Pons (tissue), 1 donor: ENCODE measurements at regions not wholly inside any gene's neighbourhood (a gene's known extent, or its start where the extent isn't known, plus 50 kb on each side); places are given as distances from the start of the nearest gene placed in this dataset.

Experiments
- DNase-seq: peaks from one replicate; pipeline ENCODE4 v3.0.0-alpha.2; 2016; ENCODE audit warnings: low spot score

- DNase-seq: no peak
Observed at GRCh38 chr2:176388861-176389260, 119.6 kb downstream of the MTX2 start.

GRCh38 chr2:176390276-176391147 is 121.3 kb downstream of the MTX2 start:
- no peak for DNase-seq

- DNase-seq: no peak
Observed at GRCh38 chr2:176391148-176391419, 121.8 kb downstream of the MTX2 start.

- DNase-seq: no peak
Observed at GRCh38 chr2:176392249-176392648, 123.0 kb downstream of the MTX2 start.

GRCh38 chr2:176392744-176393414 is 123.6 kb downstream of the MTX2 start:
- no peak for DNase-seq

GRCh38 chr2:176395273-176395854 is 126.1 kb downstream of the MTX2 start:
- DNase-seq: no peak

GRCh38 chr2:176398243-176399073 is 129.2 kb downstream of the MTX2 start:
- DNase-seq: no peak

- DNase-seq: no peak
Observed at GRCh38 chr2:176399074-176399598, 129.9 kb downstream of the MTX2 start.

- DNase-seq: no peak
Observed at GRCh38 chr2:176405477-176405876, 136.2 kb downstream of the MTX2 start.

- no peak for DNase-seq
Observed at GRCh38 chr2:176407706-176408105, 138.5 kb downstream of the MTX2 start.

GRCh38 chr2:176409671-176410070 is 140.4 kb downstream of the MTX2 start:
- DNase-seq: no peak

- DNase-seq: no peak
Observed at GRCh38 chr2:176412136-176412535, 142.9 kb downstream of the MTX2 start.

GRCh38 chr2:176413786-176414185 is 144.5 kb downstream of the MTX2 start:
- DNase-seq: no peak

- no peak for DNase-seq
Observed at GRCh38 chr2:176414641-176415040, 145.4 kb downstream of the MTX2 start.

- DNase-seq: no peak
Observed at GRCh38 chr2:176415174-176415895, 146.1 kb downstream of the MTX2 start.

- DNase-seq: no peak
Observed at GRCh38 chr2:176415937-176416499, 146.8 kb downstream of the MTX2 start.

GRCh38 chr2:176418768-176419167 is 149.5 kb downstream of the MTX2 start:
- DNase-seq: no peak

GRCh38 chr2:176419591-176420071 is 150.4 kb downstream of the MTX2 start:
- DNase-seq: no peak

GRCh38 chr2:176421297-176422050 is 152.2 kb downstream of the MTX2 start:
- DNase-seq: no peak

- no peak for DNase-seq
Observed at GRCh38 chr2:176423819-176424218, 154.6 kb downstream of the MTX2 start.
